WTC11 (cell line): ENCODE measurements at regions not wholly inside any gene's neighbourhood (a gene's known extent, or its start where the extent isn't known, plus 50 kb on each side); places are given as distances from the start of the nearest gene placed in this dataset.

Source experiments
- GABPB1 ChIP-seq: sonication (generic); formaldehyde crosslinking; IDR thresholded peaks from 2 replicates; pipeline ENCODE4 v1.8.1; 2023; ENCODE audit warnings: mild to moderate bottlenecking, missing genetic modification reagents
- JUN ChIP-seq: sonication (generic); formaldehyde crosslinking; IDR thresholded peaks from 2 replicates; pipeline ENCODE4 v1.8.0; 2023; ENCODE audit warnings: mild to moderate bottlenecking, missing genetic modification reagents
- TCF7 ChIP-seq: sonication (generic); formaldehyde crosslinking; IDR thresholded peaks from 2 replicates; pipeline ENCODE4 v1.8.0; 2022; ENCODE audit warnings: mild to moderate bottlenecking, low read depth, missing genetic modification reagents, moderate library complexity
- TEAD1 ChIP-seq: sonication (generic); formaldehyde crosslinking; IDR thresholded peaks from 2 replicates; pipeline ENCODE4 v1.8.0; 2022; ENCODE audit warnings: mild to moderate bottlenecking, missing genetic modification reagents
- TF ChIP-seq, protein P1 (sequence below): fragments of 200-600 bp; IDR thresholded peaks from 2 replicates; pipeline ENCODE4 v1.8.0; 2022; ENCODE audit warnings: antibody characterized with exemption
- TF ChIP-seq, protein P2 (sequence below): sonication (generic); formaldehyde crosslinking; IDR thresholded peaks from 2 replicates; pipeline ENCODE4 v1.8.0; 2022; ENCODE audit warnings: mild to moderate bottlenecking, missing genetic modification reagents
- TF ChIP-seq, protein P3 (sequence below): sonication (generic); formaldehyde crosslinking; conservative IDR thresholded peaks from 2 replicates; pipeline ENCODE4 v1.8.1; 2023; ENCODE audit warnings: mild to moderate bottlenecking, low read depth, missing genetic modification reagents, moderate library complexity

DNA sequence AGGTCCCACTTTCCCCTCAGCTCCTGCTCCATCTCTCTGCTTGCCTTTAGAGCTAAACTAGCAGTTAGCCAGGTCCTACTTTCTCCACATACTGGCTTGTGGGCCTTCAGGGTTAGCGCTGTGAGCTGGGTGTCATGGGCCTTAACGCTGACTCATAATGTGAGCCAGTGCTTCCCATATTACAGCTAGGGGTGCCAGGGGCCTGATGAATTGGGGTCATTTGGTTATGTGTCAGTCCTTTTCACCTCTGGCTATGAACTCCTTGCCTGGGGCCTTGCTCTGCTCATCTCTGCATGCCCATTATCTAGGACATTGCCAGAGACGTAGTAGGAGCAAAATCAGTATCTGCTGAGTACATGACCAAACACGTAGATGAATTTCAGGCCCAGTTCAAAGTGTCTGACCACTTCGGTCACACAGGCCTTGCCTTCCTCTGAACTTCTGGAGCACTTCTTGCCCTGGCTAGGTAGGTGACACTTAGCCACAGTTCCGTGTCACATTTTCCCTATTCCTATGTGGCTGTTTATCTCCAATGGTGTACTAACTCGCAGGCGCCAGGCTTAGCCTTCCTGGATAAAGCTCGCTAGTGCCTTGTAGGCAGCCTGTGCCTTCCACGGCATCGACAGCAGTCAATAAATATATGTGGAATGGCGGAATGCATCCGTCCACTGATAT lies 103.2 kb upstream of the SIX3 start:
- TF ChIP-seq TEAD1 (CRISPR knock-in tag) (no peak), GABPB1 (CRISPR knock-in tag) (no peak), JUN (no peak), TCF7 (no peak)
- TF ChIP-seq, protein P1, sequence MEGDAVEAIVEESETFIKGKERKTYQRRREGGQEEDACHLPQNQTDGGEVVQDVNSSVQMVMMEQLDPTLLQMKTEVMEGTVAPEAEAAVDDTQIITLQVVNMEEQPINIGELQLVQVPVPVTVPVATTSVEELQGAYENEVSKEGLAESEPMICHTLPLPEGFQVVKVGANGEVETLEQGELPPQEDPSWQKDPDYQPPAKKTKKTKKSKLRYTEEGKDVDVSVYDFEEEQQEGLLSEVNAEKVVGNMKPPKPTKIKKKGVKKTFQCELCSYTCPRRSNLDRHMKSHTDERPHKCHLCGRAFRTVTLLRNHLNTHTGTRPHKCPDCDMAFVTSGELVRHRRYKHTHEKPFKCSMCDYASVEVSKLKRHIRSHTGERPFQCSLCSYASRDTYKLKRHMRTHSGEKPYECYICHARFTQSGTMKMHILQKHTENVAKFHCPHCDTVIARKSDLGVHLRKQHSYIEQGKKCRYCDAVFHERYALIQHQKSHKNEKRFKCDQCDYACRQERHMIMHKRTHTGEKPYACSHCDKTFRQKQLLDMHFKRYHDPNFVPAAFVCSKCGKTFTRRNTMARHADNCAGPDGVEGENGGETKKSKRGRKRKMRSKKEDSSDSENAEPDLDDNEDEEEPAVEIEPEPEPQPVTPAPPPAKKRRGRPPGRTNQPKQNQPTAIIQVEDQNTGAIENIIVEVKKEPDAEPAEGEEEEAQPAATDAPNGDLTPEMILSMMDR, result no peak
- TF ChIP-seq, protein P2, sequence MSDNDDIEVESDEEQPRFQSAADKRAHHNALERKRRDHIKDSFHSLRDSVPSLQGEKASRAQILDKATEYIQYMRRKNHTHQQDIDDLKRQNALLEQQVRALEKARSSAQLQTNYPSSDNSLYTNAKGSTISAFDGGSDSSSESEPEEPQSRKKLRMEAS (CRISPR knock-in tag), result no peak
- TF ChIP-seq, protein P3, sequence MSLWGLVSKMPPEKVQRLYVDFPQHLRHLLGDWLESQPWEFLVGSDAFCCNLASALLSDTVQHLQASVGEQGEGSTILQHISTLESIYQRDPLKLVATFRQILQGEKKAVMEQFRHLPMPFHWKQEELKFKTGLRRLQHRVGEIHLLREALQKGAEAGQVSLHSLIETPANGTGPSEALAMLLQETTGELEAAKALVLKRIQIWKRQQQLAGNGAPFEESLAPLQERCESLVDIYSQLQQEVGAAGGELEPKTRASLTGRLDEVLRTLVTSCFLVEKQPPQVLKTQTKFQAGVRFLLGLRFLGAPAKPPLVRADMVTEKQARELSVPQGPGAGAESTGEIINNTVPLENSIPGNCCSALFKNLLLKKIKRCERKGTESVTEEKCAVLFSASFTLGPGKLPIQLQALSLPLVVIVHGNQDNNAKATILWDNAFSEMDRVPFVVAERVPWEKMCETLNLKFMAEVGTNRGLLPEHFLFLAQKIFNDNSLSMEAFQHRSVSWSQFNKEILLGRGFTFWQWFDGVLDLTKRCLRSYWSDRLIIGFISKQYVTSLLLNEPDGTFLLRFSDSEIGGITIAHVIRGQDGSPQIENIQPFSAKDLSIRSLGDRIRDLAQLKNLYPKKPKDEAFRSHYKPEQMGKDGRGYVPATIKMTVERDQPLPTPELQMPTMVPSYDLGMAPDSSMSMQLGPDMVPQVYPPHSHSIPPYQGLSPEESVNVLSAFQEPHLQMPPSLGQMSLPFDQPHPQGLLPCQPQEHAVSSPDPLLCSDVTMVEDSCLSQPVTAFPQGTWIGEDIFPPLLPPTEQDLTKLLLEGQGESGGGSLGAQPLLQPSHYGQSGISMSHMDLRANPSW, result no peak
